Spleen (tissue), 11 donors: ENCODE measurements at regions not wholly inside any gene's neighbourhood (a gene's known extent, or its start where the extent isn't known, plus 50 kb on each side); places are given as distances from the start of the nearest gene placed in this dataset.

ENCODE experiments used
- DNase-seq: peaks from one replicate; pipeline ENCODE4 v3.0.0-alpha.2; 2020
- H3K27ac ChIP-seq, 8 donors: fragments of 200-600 bp; sonication (generic) in 7 of 8; 1 replicate in 4 of 8; 2 replicates in 4 of 8; pipeline versions ENCODE4 v1.5.0 to v1.8.0; 2016 to 2021; ENCODE audit warnings: inconsistent platforms in 4 of 8, mild to moderate bottlenecking in 4 of 8, moderate library complexity in 1 of 8
- H3K27me3 ChIP-seq, 7 donors: fragments of 200-600 bp; sonication (generic) in 6 of 7; replicated peaks in 1 of 7; 1 replicate in 4 of 7; 2 replicates in 3 of 7; pipeline versions ENCODE4 v1.5.0 to v1.8.0; 2016 to 2021; ENCODE audit warnings: inconsistent platforms in 3 of 7, mild to moderate bottlenecking in 1 of 7
- H3K36me3 ChIP-seq, 6 donors: fragments of 200-600 bp; sonication (generic) in 5 of 6; 1 replicate in 4 of 6; 2 replicates in 2 of 6; pipeline versions ENCODE4 v1.5.0 to v1.8.0; 2016 to 2021; ENCODE audit warnings: inconsistent platforms in 2 of 6
- H3K4me1 ChIP-seq, 6 donors: fragments of 200-600 bp; sonication (generic) in 5 of 6; 1 replicate in 3 of 6; 2 replicates in 3 of 6; pipeline versions ENCODE4 v1.5.0 to v1.8.0; 2016 to 2021; ENCODE audit warnings: inconsistent platforms in 3 of 6
- H3K4me3 ChIP-seq, 8 donors: fragments of 200-600 bp; sonication (generic) in 7 of 8; 1 replicate in 4 of 8; 2 replicates in 4 of 8; pipeline versions ENCODE4 v1.5.0 to v1.8.0; 2016 to 2021; ENCODE audit warnings: inconsistent platforms in 4 of 8, mild to moderate bottlenecking in 4 of 8, moderate library complexity in 2 of 8
- H3K9me3 ChIP-seq, 8 donors: fragments of 200-600 bp; sonication (generic) in 7 of 8; 1 replicate in 4 of 8; 2 replicates in 4 of 8; pipeline versions ENCODE4 v1.5.0 to v1.8.0; 2016 to 2021; ENCODE audit warnings: inconsistent platforms in 4 of 8
- POLR2A ChIP-seq, 3 donors: fragments of 450-650 bp; IDR thresholded peaks; one replicate each; pipeline ENCODE4 v1.5.1; 2017; ENCODE audit warnings: antibody characterized with exemption in 3 of 3, mild to moderate bottlenecking in 1 of 3
- POLR2AphosphoS5 ChIP-seq, 3 donors: sonication (generic); formaldehyde crosslinking; IDR thresholded peaks; one replicate each; pipeline ENCODE4 v1.5.1; 2017; ENCODE audit warnings: antibody characterized with exemption in 3 of 3
- WGBS, 5 donors: extraction: QIAGEN DNeasy Blood & Tissue Kit in 3 of 5; methylation state at CpG; one replicate each; pipeline versions ENCODE4 v1.1.5 to v1.1.7; 2013 to 2018; 5-methylcytosine and 5-hydroxymethylcytosine counted together
- intact Hi-C: fragments of 100-400 bp; cut with DNase I; formaldehyde crosslinking; loops from one replicate; pipeline ENCODE4 v1.15.0; 2023; ENCODE audit warnings: low total_unique reads
- TF ChIP-seq, protein P1 (sequence below), 11 experiments: fragments of 200-600 bp in 7 of 11; fragments of 450-650 bp in 4 of 11; sonication (generic) in 4 of 11; IDR thresholded peaks in 8 of 11; conservative IDR thresholded peaks in 3 of 11; 1 replicate in 7 of 11; 2 replicates in 4 of 11; pipeline versions ENCODE4 v1.4.0 to v1.8.0; 2016 to 2021; ENCODE audit warnings: antibody characterized with exemption in 11 of 11, inconsistent platforms in 4 of 11, mild to moderate bottlenecking in 1 of 11
- donor health status: healthy with polysubstance abuse.
- donor health status: DM: no; HTN: no; CAD: no; lungs with moderate emphysema.
- donor health status: DM: no; HTN: no; CAD: no.
- donor health status: Bipolar disorder and iron deficiency.
- donor health status: healthy.
- donor health status: DM: no; HTN: no; CAD: no.
- donor health status: DM: yes; HTN: yes; CAD: no.

DNA sequence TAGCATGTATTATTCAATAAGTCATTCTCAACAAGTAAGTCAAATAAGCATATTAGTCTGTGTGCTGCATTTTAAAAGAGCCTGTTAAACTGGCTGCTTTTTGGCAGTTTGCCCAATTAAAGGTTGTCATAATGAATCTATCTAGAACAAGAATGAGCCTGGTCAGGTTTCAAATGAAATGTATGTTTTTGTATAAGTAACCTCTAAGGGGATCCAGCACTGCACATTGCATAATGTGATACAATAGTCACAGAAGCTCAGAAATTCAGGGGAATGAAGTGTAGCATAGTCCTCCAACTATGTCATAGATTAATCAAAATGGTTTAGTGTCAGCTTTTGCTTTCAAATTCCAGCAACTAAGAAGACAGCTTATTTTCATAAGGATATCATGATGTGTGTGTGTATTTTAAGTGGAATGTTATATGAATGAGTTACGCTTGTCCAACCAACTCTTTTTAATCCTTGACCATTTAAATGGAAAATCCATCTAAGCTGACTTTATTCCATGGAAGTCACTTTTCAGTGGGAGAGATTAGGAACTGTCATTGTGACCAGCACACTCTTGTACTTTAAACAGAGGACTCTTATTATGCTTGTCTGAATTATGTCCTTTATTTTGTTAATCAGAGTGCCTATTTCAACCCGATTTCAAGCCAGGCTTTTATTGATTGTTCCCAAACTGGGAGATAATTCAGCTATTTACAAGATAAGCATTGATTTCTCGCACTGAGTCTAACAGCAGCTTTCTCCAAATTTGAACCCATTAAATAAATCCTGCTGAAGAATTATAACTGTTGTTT is 283.9 kb upstream of the ADAMTSL1 start:
- Histone ChIP-seq H3K27me3 (no peaks in the 10 kb centered on the region), H3K4me1 (no peaks in the 10 kb centered on the region), H3K36me3 (no peaks in the 10 kb centered on the region), H3K4me3 (no peak overlapping the region), H3K27ac (no peak overlapping the region), H3K9me3 (no peaks in the 10 kb centered on the region)
- no peak for TF ChIP-seq POLR2AphosphoS5 (IDR thresholded peaks at IDR 0.05)
- intact Hi-C loops: no loop called here
- WGBS, 5 donors: 35 to 77% (median 48%) methylated on average over 3 of the region's 3 CpGs
- DNase-seq: no peak

GRCh38 chr9:18190671-18191374 is 283.1 kb upstream of the ADAMTSL1 start:
- WGBS, 5 donors: 69 to 84% (median 76%) methylated on average over 4 of the region's 4 CpGs
- H3K27ac ChIP-seq: no peak overlapping the region
- TF ChIP-seq, protein P1, sequence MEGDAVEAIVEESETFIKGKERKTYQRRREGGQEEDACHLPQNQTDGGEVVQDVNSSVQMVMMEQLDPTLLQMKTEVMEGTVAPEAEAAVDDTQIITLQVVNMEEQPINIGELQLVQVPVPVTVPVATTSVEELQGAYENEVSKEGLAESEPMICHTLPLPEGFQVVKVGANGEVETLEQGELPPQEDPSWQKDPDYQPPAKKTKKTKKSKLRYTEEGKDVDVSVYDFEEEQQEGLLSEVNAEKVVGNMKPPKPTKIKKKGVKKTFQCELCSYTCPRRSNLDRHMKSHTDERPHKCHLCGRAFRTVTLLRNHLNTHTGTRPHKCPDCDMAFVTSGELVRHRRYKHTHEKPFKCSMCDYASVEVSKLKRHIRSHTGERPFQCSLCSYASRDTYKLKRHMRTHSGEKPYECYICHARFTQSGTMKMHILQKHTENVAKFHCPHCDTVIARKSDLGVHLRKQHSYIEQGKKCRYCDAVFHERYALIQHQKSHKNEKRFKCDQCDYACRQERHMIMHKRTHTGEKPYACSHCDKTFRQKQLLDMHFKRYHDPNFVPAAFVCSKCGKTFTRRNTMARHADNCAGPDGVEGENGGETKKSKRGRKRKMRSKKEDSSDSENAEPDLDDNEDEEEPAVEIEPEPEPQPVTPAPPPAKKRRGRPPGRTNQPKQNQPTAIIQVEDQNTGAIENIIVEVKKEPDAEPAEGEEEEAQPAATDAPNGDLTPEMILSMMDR (IDR thresholded peaks at IDR 0.05 in 8 of 11, conservative IDR thresholded peaks at IDR 0.05 in 3 of 11): no peak
- TF ChIP-seq POLR2A (IDR thresholded peaks at IDR 0.05) (no peak), POLR2AphosphoS5 (IDR thresholded peaks at IDR 0.05) (no peak)

GRCh38 chr9:18194316-18194715 is 279.6 kb upstream of the ADAMTSL1 start:
- intact Hi-C loops: no loop called here
- TF ChIP-seq, protein P1 (IDR thresholded peaks at IDR 0.05 in 8 of 11, conservative IDR thresholded peaks at IDR 0.05 in 3 of 11): no peak
- TF ChIP-seq POLR2AphosphoS5 (IDR thresholded peaks at IDR 0.05) (no peak), POLR2A (IDR thresholded peaks at IDR 0.05) (no peak)
- no peaks in the 10 kb centered on the region for H3K9me3 ChIP-seq
- H3K4me3 ChIP-seq: no peak overlapping the region
- no peaks in the 10 kb centered on the region for H3K4me1 ChIP-seq
- DNase-seq: no peak
- 56 to 72% (median 67%) methylated on average over 3 of the region's 3 CpGs for WGBS, 5 donors
- H3K27me3 ChIP-seq: no peaks in the 10 kb centered on the region
- H3K36me3 ChIP-seq: no peaks in the 10 kb centered on the region
- H3K27ac ChIP-seq: no peak overlapping the region

More at GRCh38 chr9:18190671-18191374, 283.1 kb upstream of the ADAMTSL1 start:
- intact Hi-C loops: no loop called here
- H3K27me3 ChIP-seq: no peaks in the 10 kb centered on the region
- DNase-seq: no peak
- H3K9me3 ChIP-seq: no peaks in the 10 kb centered on the region
- no peak overlapping the region for H3K4me3 ChIP-seq
- no peaks in the 10 kb centered on the region for H3K36me3 ChIP-seq
- no peaks in the 10 kb centered on the region for H3K4me1 ChIP-seq

GRCh38 chr9:18195223-18195622 is 278.7 kb upstream of the ADAMTSL1 start:
- WGBS, 5 donors: 77 to 91% (median 83%) methylated on average over 3 of the region's 3 CpGs
- H3K27me3 ChIP-seq: no peaks in the 10 kb centered on the region
- H3K4me3 ChIP-seq: no peak overlapping the region
- no peaks in the 10 kb centered on the region for H3K4me1 ChIP-seq
- no peak for DNase-seq
- no peaks in the 10 kb centered on the region for H3K36me3 ChIP-seq
- intact Hi-C loops: no loop called here
- H3K27ac ChIP-seq: no peak overlapping the region
- no peaks in the 10 kb centered on the region for H3K9me3 ChIP-seq
- no peak for TF ChIP-seq POLR2A (IDR thresholded peaks at IDR 0.05)
- TF ChIP-seq, protein P1 (IDR thresholded peaks at IDR 0.05 in 8 of 11, conservative IDR thresholded peaks at IDR 0.05 in 3 of 11): no peak
- no peak for TF ChIP-seq POLR2AphosphoS5 (IDR thresholded peaks at IDR 0.05)
